ENCODE measurements at regions not wholly inside any gene's neighbourhood (a gene's known extent, or its start where the extent isn't known, plus 50 kb on each side); places are given as distances from the start of the nearest gene placed in this dataset.
"Not testable (repeated sequence)": the region's sequence is repeated elsewhere in the genome, so short reads cannot be mapped to it uniquely, and the experiment has no call there.

DNA sequence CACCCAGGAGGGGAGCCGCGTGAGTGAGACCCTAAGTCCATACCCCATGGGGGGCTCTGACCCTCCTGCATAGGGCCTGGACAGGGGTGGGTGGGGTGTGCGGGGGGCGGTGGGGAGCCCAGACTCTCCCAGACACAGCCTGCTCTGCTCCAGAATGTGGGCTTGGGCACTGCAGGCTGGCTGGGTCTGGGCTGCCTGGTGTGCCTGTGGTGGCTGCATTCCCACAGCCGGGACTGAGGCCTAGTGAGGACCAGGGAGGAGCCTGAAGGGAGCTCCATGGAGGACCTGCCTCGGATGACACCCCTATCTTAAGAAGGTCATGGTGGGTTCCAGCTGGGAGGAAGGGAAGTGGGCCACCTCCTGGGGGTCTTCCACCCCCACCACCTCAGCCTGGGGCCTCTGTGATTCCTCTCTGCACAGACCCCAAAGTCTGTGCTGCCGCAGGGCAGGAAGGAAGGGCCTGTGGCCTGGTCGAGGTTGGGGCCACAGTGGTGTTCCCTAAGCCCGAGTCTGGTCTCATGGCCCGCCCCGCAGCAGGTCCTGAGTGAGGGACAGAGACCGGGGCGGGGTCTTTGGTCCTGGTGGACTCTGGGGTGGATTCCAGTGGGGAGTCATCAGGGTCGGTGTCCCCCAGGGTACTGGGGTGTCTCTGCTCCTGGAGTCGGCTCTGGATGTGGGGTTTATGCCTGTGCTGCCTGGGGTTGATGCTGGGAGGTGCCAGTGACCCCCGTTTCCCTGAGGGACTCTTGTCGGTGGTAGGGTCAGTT, 392.3 kb downstream of the TMEM121 start:
- Histone ChIP-seq H3K9me3 (ENCODE audit: control insufficient read depth, insufficient read depth, low read length) (no peaks in the 10 kb centered on the region), H3K4me3 (ENCODE audit: low read length) (no peak overlapping the region)

DNA sequence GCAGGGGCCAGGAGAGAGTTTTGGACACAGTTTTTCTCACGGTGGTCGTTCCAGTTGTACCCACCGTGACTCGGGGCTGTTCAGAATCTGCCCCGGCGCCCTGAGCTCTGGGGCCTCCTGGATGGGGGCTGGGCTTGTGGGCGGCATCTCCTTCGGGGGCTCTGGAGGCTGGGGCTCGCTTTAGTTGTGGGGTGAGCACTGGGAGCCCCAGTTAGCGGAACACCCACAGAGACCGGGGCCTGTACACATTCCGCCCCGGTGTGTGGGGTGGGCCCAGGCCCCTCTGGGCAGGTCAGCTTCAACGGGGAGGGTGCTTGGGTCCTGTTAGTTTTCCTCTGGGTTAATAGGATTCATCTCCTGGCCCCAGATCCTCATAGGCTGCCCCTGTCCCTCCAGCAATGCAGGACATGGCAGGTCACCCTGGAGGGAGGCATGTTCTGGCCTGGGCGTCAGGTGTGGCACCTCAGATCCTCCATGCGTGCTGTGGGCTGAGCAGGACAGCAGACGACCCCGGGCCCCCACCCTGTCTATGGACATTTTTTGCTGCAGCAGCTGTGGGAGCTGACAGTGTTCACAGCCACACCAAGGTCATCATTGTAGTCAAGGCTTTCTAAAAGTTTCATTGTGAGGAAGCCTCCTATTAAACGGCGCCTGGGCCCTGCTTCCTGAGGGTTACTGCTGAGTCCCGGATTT, 393.2 kb downstream of the TMEM121 start:
- Histone ChIP-seq H3K4me3 (ENCODE audit: low read length) (no peak overlapping the region), H3F3A (ENCODE audit: control insufficient read depth, insufficient read depth) (no peaks in the 10 kb centered on the region), H3K27ac (ENCODE audit: low read depth, low read length) (no peak overlapping the region), H3K36me3 (ENCODE audit: control insufficient read depth, low read length) (no peaks in the 10 kb centered on the region), H3K9me2 (replicated peaks; ENCODE audit: control insufficient read depth, low read length) (no peaks in the 10 kb centered on the region), H3K4me1 (ENCODE audit: control insufficient read depth, low read length) (no peaks in the 10 kb centered on the region), H4K20me1 (ENCODE audit: control insufficient read depth, insufficient read depth, low read depth, low read length) (no peaks in the 10 kb centered on the region), H3K79me2 (ENCODE audit: control insufficient read depth, low read length) (no peaks in the 10 kb centered on the region), H3K27me3 (ENCODE audit: control insufficient read depth, low read length) (no peaks in the 10 kb centered on the region), H3K9me3 (ENCODE audit: control insufficient read depth, insufficient read depth, low read length) (no peaks in the 10 kb centered on the region), H3K4me2 (ENCODE audit: low read length) (no peak overlapping the region)
- TF ChIP-seq, protein P1, sequence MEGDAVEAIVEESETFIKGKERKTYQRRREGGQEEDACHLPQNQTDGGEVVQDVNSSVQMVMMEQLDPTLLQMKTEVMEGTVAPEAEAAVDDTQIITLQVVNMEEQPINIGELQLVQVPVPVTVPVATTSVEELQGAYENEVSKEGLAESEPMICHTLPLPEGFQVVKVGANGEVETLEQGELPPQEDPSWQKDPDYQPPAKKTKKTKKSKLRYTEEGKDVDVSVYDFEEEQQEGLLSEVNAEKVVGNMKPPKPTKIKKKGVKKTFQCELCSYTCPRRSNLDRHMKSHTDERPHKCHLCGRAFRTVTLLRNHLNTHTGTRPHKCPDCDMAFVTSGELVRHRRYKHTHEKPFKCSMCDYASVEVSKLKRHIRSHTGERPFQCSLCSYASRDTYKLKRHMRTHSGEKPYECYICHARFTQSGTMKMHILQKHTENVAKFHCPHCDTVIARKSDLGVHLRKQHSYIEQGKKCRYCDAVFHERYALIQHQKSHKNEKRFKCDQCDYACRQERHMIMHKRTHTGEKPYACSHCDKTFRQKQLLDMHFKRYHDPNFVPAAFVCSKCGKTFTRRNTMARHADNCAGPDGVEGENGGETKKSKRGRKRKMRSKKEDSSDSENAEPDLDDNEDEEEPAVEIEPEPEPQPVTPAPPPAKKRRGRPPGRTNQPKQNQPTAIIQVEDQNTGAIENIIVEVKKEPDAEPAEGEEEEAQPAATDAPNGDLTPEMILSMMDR (IDR thresholded peaks at IDR 0.05; ENCODE audit: low read depth, low read length, poor library complexity, severe bottlenecking) = no peak
- no peak for TF ChIP-seq EZH2phosphoT487 (IDR thresholded peaks at IDR 0.05; ENCODE audit: borderline replicate concordance, low read length)

More for the DNA sequence above, 392.3 kb downstream of the TMEM121 start:
- Histone ChIP-seq H3K4me2 (ENCODE audit: low read length) (no peak overlapping the region), H3K36me3 (ENCODE audit: control insufficient read depth, low read length) (no peaks in the 10 kb centered on the region), H3K27ac (ENCODE audit: low read depth, low read length) (no peak overlapping the region), H3K27me3 (ENCODE audit: control insufficient read depth, low read length) (no peaks in the 10 kb centered on the region), H3K4me1 (ENCODE audit: control insufficient read depth, low read length) (no peaks in the 10 kb centered on the region), H3F3A (ENCODE audit: control insufficient read depth, insufficient read depth) (no peaks in the 10 kb centered on the region), H4K20me1 (ENCODE audit: control insufficient read depth, insufficient read depth, low read depth, low read length) (no peaks in the 10 kb centered on the region), H3K9me2 (replicated peaks; ENCODE audit: control insufficient read depth, low read length) (no peaks in the 10 kb centered on the region), H3K79me2 (ENCODE audit: control insufficient read depth, low read length) (no peaks in the 10 kb centered on the region)
- TF ChIP-seq EZH2phosphoT487 (IDR thresholded peaks at IDR 0.05; ENCODE audit: borderline replicate concordance, low read length) = no peak
- TF ChIP-seq, protein P1 (IDR thresholded peaks at IDR 0.05; ENCODE audit: low read depth, low read length, poor library complexity, severe bottlenecking) = no peak

DNA sequence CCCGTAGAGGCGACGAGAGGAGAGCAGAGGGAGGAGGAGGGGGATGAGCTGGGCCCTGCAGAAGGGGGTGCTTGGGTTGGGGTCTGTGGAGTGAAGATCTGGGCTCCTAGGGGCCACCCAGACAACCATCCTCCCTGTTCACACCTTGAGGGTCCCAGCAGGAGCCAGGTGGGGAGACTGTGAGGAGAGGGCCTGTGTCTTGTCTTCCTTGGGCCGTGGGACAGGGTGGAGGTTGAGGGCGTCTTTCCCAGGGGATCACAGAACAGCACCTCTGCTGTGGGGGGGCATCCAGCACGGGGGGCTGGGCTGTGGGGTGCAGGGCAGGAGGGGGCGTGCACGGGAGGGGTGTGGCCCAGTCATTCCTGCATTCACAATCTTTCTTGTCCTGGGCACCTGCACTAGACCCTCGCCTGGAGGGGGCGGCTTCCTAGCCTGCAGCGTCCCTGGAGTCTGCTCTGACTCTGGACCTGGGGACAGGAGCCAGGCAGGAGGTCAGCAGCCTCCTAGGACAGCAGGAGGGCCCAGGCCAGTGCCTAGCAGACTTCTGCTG, 393.8 kb downstream of the TMEM121 start:
- not testable (repeated sequence) for H3K27ac ChIP-seq (ENCODE audit: low read depth, low read length); H3K9me2 ChIP-seq (replicated peaks; ENCODE audit: control insufficient read depth, low read length); H3K36me3 ChIP-seq (ENCODE audit: control insufficient read depth, low read length); H3K4me1 ChIP-seq (ENCODE audit: control insufficient read depth, low read length); H3K79me2 ChIP-seq (ENCODE audit: control insufficient read depth, low read length); H3K27me3 ChIP-seq (ENCODE audit: control insufficient read depth, low read length); H3F3A ChIP-seq (ENCODE audit: control insufficient read depth, insufficient read depth); H3K4me3 ChIP-seq (ENCODE audit: low read length); H4K20me1 ChIP-seq (ENCODE audit: control insufficient read depth, insufficient read depth, low read depth, low read length); H3K4me2 ChIP-seq (ENCODE audit: low read length); H3K9me3 ChIP-seq (ENCODE audit: control insufficient read depth, insufficient read depth, low read length)

DNA sequence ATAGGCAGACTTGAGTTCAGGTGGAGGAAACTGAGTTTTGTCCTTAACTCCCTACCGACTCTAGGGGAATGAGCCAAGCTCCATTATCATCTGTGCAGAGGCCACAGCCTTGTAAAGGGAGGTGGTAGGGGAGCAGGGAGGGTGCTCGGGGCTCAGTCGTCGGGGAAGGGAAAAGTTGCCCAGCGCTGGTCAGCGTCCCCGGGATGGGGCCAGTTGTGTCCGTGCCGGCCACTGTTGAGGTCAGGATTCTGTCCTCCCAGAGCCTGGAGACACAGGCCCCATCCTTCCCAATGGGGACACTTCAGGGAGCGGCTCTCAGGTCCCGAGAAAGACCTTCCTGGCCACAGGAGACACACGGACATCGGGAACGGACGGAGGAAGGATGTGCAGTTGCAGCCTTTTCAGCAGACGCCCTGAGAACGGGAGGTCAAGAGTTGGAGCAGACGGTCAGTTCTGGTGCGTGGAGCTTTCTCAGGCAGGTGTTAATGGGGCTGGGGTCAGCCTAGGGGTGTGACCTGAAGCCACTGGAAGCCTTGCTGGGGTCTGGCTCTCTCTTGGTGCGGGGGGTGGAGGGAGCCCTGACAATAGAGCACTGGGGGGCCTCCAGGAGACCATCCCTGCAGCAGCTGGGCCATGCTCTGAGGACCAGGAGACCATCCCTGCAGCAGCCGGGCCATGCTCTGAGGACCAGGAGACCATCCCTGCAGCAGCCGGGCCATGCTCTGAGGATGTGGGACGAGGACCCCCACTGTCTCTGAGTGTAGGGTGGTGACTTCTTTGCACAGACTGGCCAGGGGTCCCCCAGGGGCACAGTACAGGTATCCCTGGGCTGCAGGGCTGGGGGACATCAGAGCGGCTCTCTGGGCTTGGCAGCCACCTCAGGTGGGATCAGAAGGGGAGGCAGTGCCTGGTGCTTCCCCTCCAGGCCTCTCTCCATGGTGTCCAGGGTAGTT, 394.7 kb downstream of the TMEM121 start:
- H3K36me3 ChIP-seq (ENCODE audit: control insufficient read depth, low read length); H3K4me2 ChIP-seq (ENCODE audit: low read length); H3F3A ChIP-seq (ENCODE audit: control insufficient read depth, insufficient read depth); H3K9me3 ChIP-seq (ENCODE audit: control insufficient read depth, insufficient read depth, low read length); H4K20me1 ChIP-seq (ENCODE audit: control insufficient read depth, insufficient read depth, low read depth, low read length); H3K4me3 ChIP-seq (ENCODE audit: low read length); H3K9me2 ChIP-seq (replicated peaks; ENCODE audit: control insufficient read depth, low read length); H3K27ac ChIP-seq (ENCODE audit: low read depth, low read length); H3K79me2 ChIP-seq (ENCODE audit: control insufficient read depth, low read length); H3K27me3 ChIP-seq (ENCODE audit: control insufficient read depth, low read length); H3K4me1 ChIP-seq (ENCODE audit: control insufficient read depth, low read length): not testable (repeated sequence)

DNA sequence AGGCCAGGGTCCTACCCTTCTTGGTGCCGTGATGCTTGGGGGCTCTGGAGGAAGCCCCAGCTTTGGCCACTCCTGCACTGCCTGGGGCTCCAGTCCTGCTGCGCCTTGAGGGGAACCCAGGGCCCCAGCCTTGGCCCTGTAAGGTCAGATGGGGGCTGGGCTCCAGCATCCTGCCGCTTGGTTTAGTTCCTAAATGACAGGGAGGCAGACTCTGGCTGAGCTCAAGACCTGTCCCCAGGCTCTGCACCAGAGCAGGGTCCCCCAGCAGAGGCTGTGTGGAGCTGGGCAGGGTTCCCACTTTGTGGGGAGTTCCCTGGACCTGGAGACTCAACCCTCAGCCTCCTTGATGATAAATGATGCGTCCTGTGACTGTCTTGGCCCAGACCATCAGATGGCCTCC, 395.4 kb downstream of the TMEM121 start:
- not testable (repeated sequence) for H3K9me3 ChIP-seq (ENCODE audit: control insufficient read depth, insufficient read depth, low read length); H3K9me2 ChIP-seq (replicated peaks; ENCODE audit: control insufficient read depth, low read length); H3K27me3 ChIP-seq (ENCODE audit: control insufficient read depth, low read length); H3K4me3 ChIP-seq (ENCODE audit: low read length); H4K20me1 ChIP-seq (ENCODE audit: control insufficient read depth, insufficient read depth, low read depth, low read length); H3K27ac ChIP-seq (ENCODE audit: low read depth, low read length); H3K79me2 ChIP-seq (ENCODE audit: control insufficient read depth, low read length); H3K4me1 ChIP-seq (ENCODE audit: control insufficient read depth, low read length); H3F3A ChIP-seq (ENCODE audit: control insufficient read depth, insufficient read depth); H3K4me2 ChIP-seq (ENCODE audit: low read length); H3K36me3 ChIP-seq (ENCODE audit: control insufficient read depth, low read length)

Data from DOHH2 (cell line).